Stimulated activated CD4-positive, alpha-beta T cell treated with anti-CD3 and anti-CD28 coated beads, Interleukin-1b, Interleukin-23, amount 100 ng/mL, for 48 hours (primary cell): ENCODE measurements at regions not wholly inside any gene's neighbourhood (a gene's known extent, or its start where the extent isn't known, plus 50 kb on each side); places are given as distances from the start of the nearest gene placed in this dataset.

Source experiments
- DNase-seq: peaks from one replicate; pipeline ENCODE4 v3.0.0-alpha.2; 2020

GRCh38 chr1:219772265-219773036 lies 155.9 kb downstream of the SLC30A10 start:
- DNase-seq, result no peak

- no peak for DNase-seq
These were observed 157.3 kb downstream of the SLC30A10 start for GRCh38 chr1:219771080-219771479.

- DNase-seq, result no peak
These were observed 150.4 kb upstream of the ZC3H11B start for GRCh38 chr1:219763321-219763720.

GRCh38 chr1:219761208-219761860 lies 148.4 kb upstream of the ZC3H11B start:
- no peak for DNase-seq

- no peak for DNase-seq
These were observed 146.2 kb upstream of the ZC3H11B start for GRCh38 chr1:219759095-219759494.

- DNase-seq, result no peak
These were observed 145.0 kb upstream of the ZC3H11B start for GRCh38 chr1:219757890-219758289.

- no peak for DNase-seq
These were observed 142.3 kb upstream of the ZC3H11B start for GRCh38 chr1:219755234-219755633.

GRCh38 chr1:219754767-219755166 lies 141.9 kb upstream of the ZC3H11B start:
- DNase-seq, result no peak

- DNase-seq, result no peak
These were observed 141.0 kb upstream of the ZC3H11B start for GRCh38 chr1:219753914-219754313.

GRCh38 chr1:219752645-219753044 lies 139.7 kb upstream of the ZC3H11B start:
- DNase-seq, result no peak

- no peak for DNase-seq
These were observed 139.1 kb upstream of the ZC3H11B start for GRCh38 chr1:219751870-219752507.

- no peak for DNase-seq
These were observed 136.5 kb upstream of the ZC3H11B start for GRCh38 chr1:219749370-219749769.

GRCh38 chr1:219746141-219746540 lies 133.2 kb upstream of the ZC3H11B start:
- no peak for DNase-seq

GRCh38 chr1:219744652-219745469 lies 132.0 kb upstream of the ZC3H11B start:
- DNase-seq, result no peak

- DNase-seq, result no peak
These were observed 128.4 kb upstream of the ZC3H11B start for GRCh38 chr1:219741011-219741970.

GRCh38 chr1:219733511-219734174 lies 120.7 kb upstream of the ZC3H11B start:
- DNase-seq, result no peak

- DNase-seq, result no peak
These were observed 120.0 kb upstream of the ZC3H11B start for GRCh38 chr1:219732814-219733491.

GRCh38 chr1:219731771-219732170 lies 118.9 kb upstream of the ZC3H11B start:
- no peak for DNase-seq

- DNase-seq, result no peak
These were observed 113.8 kb upstream of the ZC3H11B start for GRCh38 chr1:219726480-219727272.

GRCh38 chr1:219724440-219724839 lies 111.5 kb upstream of the ZC3H11B start:
- no peak for DNase-seq
